ENCODE measurements at regions not wholly inside any gene's neighbourhood (a gene's known extent, or its start where the extent isn't known, plus 50 kb on each side); places are given as distances from the start of the nearest gene placed in this dataset.

- TF ChIP-seq CTCF (IDR thresholded peaks at IDR 0.05) (no peak), POLR2A (IDR thresholded peaks at IDR 0.05) (no peak)
These were observed 72.8 kb upstream of the TWIST2 start for GRCh38 chr2:238774980-238775509.
